CD4-positive, alpha-beta T cell treated with Interferon alpha-2 for 1 hour (primary cell): ENCODE measurements at regions not wholly inside any gene's neighbourhood (a gene's known extent, or its start where the extent isn't known, plus 50 kb on each side); places are given as distances from the start of the nearest gene placed in this dataset.
"Not testable (repeated sequence)": the region's sequence is repeated elsewhere in the genome, so short reads cannot be mapped to it uniquely, and the experiment has no call there.

Experiments used
- DNase-seq, 2 donors: peaks; one replicate each; pipeline ENCODE4 v3.0.0-alpha.2; 2020 to 2022

DNA sequence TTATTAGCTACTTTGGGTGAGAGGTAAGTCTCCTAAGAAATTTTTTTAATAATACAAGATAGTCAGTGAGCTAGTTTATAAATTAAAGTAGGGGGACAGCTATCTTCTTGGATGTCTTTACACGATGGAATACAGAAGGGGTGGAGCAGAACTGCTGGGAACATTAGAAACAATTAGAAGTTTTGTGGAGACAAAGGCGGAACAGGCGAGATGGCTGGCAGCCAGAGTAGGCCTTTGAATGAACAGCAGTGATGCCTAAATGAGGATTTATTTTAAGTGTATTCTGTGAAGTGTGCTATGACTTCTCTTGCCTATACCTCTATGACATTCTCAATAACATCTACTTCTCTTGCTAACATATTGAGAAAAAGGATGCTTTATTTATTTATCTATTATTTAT, 1345.3 kb upstream of the SEL1L start:
- DNase-seq: no peak

DNA sequence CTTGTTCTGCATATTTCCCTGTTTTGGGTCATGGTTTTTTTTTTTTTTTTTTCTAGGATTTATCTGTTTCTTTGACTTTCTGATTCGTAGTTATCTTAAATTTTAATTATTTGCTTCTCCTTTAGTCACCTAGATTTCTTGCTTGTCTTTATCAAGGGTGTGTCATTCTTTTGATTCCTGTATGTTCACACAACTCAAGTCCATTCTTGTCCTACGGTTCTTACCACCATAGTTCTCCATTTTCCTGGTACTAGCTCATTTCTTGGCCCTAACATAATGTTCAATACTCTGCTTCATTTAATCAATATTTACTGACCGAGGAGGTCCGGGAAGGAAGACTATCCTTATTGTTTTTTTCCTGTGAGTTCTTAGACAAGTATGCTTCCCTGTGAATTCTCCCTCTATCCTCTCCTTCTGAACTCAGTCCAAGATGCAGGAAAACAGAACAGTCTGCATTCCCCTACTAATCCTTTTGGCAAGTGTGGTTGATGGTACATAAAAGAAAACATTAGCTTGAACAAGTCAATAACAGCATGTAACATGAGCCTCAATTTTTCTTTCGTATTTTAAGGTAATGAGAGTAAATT, 1346.4 kb upstream of the SEL1L start:
- no peak for DNase-seq

DNA sequence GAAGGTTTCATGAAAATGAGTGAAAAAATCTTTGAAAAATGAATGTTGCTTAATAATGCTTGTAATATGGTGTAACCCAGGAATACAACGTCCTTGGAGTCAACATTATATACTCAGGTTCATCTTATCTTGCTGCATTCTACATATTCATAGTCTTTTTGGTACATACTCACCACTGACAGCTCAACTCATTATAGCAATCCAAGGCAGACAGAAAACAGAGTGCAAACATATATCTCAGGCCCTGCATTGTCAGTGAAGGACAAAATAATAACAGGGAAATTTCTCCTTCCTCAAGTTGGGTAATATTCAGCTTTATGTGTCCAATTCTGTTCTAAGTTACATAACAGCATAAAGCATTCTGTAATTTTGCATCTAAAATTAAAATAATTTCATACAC, 1353.0 kb upstream of the SEL1L start:
- DNase-seq: no peak

DNA sequence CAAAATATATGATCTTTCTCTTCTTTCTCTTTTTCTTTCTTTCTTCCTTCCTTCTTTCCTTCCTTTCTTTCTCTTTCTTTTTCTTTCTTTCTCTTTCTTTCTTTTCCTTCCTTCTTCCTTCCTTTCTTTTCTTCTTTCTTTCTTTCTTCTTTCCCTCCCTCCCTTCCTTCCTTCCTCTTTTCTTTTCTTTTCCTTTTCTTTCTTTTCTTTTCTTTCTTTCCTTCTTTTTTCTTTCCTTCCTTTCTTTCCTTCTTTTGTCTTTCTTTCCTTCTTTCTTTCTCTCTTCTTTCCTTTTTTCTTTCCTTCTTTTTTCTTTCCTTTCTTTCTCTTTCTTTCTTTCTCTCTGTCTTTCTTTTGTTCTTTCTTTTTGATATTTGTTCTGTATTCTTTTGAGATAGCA, 1356.0 kb upstream of the SEL1L start:
- no peak for DNase-seq

DNA sequence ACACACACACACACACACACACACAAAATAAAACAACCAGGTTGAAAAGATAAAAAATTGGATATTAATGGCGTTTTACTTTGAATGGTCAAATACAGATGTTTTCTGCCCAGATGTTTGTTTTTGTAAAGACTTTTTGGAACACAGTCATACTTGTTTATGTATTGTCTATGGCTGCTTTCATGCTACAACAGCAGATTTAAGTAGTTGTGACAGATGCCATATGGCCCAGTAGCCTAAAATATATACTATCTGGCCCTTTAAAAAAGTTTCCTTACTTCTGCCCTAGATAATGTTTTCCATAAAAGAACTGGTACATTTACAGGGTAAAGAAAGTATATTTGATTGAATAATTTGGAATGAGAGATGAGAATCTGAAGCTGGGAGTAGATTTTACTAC, 1362.8 kb upstream of the SEL1L start:
- DNase-seq: no peak

DNA sequence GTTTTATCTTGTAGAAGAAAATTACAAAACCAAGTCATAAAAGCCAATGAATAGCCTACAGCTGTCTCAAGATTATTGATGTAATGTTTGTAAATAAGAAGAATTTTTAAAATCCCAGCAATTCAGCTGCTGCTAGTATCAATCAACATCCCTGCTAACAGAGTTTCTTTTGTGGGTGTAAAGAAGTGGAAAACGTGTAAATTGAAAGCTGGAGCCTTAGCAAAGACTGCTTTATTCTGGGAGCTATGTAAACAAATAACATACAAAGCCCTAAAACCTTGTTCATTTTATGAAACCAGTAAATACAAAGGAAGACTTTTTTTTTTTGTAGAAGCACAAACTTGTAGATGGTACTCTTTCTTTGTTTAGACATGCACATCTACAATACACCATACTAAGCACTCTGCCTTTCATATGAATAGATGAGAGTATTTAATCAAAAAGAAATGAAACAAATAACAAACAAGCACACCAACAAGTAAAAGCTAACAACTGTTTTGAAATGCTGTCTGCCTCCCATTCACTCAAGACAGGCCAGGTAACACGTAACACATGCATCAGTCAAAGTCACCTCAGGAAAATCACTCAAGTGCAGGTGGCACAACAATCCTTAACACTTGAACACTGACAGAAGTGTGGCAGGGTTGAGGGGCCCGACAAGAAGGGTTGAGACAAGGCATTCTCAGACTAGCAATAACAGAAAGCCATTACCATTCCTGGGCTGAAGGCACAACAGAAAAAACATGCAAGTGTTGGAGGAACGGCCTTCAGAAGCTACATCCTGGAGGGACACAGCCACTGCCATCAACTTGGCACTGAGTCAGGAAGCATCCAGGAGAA, 1364.0 kb upstream of the SEL1L start:
- no peak for DNase-seq

DNA sequence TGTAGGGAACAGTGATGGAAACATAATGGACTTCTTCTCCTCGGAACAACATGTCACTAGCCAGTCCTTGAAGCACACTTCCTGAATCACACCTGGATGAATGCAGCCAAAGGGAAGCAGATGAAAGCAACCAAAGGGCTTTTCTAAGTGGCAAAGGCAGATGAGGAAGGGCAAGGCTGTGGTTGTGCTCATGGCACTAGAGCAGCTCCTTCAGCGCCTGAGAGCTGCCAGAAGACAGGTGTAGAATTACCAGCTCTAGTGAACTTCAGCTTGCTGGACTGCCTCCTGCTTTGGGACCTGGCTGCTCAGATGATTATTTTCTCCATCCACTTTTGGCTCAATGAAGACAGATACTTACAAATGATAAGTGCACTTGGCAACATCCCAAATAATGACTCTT, 1372.1 kb upstream of the SEL1L start:
- DNase-seq: no peak

DNA sequence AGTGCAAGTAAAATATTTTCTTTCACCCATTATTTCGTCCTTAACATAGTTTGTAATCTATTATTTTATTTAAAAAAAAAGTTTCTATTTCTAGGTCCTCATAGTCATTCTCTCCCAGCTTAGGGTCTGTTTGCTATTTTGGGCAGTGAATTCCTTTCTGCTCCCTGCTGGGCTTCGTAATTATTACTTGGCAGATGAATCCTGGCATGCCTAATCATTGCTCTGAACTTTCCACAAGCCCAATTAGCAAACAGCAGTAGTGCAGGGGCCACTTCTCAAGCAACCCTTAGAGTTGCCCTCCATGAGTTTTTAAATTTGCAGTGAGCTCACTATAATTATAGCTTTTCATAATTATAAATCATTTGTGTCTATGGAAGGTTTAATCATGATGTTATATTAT, 1378.3 kb upstream of the SEL1L start:
- DNase-seq: no peak

DNA sequence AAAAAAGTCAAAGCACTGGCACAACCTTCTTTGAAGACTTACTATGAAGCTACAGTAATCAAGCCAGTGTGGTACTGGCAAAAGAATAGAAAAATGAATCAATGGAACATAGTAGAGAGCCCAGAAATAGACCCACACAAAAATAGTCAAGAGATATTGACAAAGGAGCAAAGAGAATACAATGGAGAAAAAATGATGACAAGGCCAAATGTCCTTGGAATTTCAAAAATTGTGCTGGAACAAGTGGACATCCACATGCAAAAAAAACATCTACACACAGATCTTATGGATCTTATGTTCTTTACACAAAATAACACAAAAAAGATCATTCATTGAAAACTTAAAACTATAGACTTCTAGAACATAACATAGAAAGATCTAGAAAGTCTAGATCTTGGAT, 1379.7 kb upstream of the SEL1L start:
- no peak for DNase-seq

DNA sequence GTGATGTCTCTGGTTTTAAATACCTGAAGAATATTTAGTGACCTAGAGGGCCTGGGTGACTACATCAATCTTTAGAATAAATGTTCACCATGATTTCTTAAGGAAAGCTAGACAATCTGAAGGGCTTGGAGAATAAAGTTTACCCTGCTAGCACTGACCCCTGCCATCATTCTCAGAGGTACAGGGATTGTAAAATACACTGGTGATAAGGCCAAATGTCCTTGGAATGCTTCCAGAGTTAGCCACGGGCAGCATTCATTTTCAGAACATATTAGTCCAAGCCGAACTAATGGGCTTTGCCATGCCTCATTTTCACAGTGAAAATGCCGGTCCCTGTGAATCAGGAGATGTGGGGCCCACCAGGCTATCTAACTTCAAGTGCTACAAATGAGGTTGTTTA, 1381.7 kb upstream of the SEL1L start:
- DNase-seq: no peak

DNA sequence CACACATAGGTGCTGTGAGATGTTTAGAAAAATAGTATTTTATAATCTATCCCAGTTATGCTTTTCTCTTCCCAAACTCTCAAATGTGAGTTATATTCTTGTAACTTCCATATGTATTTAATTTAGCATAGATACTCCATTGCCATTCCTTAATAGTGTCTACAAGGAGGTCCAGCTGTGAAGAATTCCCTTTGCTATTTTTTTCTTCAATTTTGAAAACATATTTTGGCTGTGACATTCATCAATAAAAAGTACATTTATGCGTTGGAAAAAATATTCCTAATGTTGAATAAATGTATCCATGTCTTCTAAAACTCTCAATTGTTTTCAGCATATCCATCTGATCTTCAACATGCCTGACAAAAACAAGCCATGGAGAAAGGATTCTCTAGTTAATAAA, 1402.0 kb upstream of the SEL1L start:
- no peak for DNase-seq

DNA sequence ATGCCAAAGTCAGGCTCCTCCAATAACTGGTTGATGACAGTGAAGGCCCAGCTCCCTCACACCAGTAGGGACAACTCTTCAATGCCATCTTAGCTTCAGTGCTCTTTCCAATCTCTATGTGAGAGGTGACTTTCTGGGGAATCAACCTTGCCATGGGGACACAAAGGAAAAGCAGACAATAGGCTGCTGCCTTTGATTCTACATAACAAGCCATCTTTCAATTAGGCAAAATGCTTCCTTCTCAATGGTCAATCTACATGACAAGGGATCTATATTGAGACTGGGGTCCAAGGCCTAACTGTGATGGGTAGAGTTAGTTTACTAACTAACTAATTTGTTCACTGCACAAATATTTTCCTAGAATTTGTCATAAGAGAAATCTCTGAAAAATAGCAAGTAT, 1417.5 kb upstream of the SEL1L start:
- DNase-seq: no peak

DNA sequence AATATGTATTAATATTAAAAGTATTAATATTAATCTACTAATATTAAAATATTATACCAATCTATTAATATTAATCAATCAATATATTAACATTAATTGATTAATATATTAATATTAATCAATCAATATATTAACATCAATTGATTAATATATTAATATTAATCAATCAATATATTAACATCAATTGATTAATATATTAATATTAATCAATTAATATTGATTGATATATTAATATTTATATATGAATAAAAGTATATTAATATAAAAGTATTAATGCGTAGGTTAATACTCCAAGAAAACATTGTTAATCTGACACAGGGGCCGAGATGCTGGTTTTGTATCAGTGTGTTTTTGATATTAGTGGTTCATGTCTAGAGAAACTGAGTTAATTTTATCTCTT, 1430.1 kb upstream of the SEL1L start:
- DNase-seq: no peak

DNA sequence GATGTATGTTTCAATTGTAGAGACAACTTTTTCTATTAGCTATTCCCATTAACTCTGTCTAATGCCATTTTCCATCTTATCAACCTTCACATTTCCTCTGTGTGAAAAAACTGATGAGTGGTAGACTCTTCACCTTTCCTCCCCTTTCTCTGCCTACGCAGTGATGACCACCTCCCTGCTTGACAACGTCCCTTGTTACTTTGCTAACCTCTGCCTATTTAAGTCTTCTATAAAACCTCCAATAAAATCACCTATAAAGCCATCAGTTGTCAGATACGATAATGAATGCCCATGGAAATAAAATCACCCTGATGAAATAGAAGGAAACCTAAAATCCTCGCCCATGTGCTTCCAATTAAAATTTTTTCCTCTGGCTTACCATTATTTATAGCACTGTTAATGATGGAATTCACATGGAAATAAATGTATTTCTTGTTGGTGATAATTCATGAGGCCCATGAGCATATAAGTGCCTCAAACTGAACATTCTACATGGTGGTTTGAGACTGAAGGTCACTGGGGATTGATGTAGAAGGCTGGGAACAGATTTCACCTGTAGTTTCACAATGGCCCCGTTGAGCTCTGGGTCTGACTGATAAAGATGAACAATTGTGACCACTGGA, 1454.0 kb upstream of the SEL1L start:
- no peak for DNase-seq

DNA sequence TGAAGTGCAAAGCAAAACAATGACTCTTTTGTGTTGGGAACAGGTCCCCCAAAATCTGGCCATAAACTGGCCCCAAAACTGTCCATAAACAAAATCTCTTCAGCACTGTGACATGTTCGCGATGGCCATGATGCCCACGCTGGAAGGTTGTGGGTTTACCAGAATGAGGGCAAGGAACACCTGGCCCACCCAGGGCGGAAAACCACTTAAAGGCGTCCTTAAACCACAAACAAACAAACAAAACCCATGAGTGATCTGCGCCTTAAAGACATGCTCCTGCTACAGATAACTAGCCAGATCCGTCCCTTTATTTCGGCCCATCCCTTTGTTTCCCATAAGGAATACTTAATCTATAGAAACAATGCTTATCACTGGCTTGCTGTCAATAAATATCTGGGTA, 1460.9 kb upstream of the SEL1L start:
- not testable (repeated sequence) for DNase-seq

DNA sequence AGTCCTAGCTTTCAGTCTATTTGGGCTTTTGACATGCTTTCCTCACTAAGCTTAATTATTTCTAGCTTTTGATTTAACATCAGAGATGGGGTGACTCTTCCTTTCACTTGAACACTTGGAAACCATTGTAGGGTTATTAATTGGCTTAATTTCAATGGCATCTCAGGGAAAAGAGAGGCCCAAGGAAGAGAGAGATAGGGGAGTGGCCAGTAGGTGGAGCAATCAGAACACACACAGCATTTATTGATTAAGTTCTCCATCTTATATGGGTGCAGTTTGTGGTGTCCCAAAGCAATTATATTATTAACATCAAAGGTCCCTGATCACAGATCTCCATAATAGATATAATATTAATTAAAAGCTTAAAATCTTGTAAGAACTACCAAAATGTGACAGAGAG, 1466.1 kb upstream of the SEL1L start:
- no peak for DNase-seq

DNA sequence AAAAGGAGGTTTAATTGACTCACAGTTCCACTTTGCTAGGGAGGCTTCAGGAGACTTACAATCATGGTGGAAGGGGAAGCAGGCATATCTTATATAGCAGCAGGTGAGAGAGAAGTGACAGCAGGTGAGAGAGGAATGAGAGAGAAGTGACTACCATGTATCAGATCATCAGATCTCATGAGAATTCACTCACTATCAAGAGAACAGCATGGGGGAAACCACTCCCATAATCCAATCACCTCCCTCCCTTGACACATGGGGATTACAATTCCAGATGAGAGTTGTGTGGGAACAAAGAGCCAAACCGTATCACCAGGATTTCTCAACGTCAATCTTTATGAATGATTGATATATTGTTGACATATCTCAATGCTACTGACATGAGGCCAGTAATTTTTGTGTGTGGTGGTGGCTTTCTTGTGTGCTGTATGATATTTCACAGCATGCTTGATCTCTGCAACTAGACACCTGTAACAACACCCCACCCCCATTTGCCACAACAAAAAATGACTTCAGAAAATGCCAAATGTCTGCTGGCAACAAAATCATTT, 1470.9 kb upstream of the SEL1L start:
- DNase-seq: no peak

DNA sequence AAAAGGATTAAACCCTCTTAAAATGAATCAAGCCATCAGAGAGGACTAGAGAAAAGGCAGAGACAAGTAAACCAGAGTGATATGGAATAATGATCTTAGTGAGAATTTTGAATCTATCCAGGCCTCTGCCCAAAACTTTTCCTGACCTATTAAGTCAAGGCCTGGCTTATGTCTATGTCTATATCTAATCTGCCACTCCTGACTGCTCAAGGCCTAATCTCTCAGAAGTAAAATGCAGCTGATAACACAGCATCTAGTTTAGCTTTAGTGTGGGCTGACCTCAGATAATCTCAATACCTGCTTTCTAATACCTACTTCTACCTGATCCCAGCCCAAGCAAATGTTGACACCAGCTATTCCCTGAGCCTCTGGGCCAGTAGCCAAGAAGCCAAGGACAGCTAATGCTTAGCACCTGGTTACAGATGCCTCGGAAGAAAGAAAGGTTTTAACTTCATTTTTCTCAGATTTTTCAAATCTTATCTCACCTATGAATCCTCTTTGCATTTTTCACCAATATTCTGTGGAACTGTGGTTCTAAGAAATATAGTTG, 1472.5 kb upstream of the SEL1L start:
- no peak for DNase-seq

DNA sequence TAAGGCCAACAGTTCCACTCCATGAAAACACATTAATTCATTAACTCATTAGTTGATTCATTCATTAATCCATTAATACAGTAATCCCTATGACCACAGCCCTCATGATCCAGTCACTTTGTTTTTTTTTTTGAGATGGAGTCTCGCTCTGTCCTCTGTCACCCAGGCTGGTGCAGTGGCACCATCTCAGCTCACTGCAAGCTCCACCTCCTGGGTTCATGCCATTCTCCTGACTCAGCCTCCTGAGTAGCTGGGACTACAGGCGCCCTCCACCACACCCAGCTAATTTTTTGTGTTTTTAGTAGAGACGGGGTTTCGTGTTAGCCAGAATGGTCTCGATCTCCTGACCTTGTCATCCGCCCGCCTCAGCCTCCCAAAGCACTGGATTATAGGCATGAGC, 1473.4 kb upstream of the SEL1L start:
- DNase-seq: not testable (repeated sequence)

DNA sequence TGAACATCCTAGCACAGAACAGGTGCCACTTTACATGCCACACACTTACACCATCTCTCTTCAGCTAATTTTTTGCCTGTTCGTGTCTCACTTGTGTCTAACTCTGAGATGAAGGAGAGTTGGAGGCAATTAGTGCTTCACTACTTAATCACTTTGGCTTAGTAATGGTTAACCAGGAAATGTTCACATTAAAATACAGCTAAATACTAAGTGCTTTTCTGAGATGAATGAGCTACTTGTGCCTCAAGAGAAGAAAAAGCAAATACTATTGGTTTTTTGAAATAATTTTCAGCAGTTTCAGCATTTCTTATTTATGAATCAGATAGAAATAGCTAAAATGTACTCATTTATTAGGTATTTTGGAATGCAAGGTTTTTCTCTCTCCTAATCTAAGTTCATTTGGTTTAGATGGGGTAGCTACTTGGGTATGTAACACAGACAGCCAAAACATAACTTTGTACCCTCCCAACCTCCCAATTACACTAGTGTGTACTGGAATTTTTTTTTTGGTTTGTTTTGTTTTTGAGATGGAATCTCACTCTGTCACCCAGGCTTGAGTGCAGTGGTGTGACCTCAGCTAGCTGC, 1474.1 kb upstream of the SEL1L start:
- DNase-seq: no peak

DNA sequence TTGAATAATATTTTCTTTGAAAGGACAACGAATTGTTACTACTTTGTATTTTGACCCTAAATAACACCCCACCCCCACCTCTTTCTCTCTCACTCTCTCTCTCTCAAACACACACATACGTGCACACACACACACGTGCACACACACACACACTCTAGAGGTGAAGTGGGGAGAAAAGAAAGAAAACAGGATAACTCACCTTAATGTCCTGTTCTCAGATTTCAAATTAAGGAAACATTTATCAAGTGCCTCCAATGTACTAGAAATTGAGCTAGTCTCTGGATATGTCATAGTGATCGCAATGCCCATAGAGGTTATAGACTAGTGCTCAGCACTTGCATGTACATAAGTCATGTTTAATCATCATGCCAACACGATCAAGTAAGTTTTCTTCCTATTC, 1483.6 kb upstream of the SEL1L start:
- DNase-seq: no peak

DNA sequence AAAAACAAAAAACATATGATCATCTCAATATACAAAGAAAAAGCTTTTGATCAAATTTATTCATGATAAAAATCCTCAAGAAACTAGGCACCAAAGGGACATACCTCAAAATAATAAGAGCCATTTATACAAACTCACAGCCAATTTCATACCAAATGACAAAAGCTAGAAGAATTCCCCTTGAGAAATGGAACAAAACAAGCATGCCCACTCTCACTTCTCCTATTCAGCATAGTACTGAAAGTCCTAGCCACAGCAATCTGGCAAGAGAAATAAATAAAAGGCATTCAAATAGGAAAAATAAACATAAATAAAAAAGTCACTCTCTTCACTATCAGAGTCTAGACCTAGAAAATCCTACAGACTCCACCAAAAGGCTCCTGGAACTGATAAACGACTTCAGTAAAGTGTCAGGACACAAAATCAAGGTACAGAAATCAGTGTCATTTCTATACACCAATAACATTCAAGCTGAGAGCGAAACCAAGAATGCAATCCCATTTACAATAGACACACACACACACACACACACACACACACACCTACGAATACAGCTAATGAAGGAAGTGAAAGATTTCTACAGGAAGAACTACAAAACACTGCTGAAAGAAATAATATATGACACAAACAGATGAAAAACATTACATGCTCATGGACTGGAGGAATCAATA, 1486.2 kb upstream of the SEL1L start:
- DNase-seq: no peak

DNA sequence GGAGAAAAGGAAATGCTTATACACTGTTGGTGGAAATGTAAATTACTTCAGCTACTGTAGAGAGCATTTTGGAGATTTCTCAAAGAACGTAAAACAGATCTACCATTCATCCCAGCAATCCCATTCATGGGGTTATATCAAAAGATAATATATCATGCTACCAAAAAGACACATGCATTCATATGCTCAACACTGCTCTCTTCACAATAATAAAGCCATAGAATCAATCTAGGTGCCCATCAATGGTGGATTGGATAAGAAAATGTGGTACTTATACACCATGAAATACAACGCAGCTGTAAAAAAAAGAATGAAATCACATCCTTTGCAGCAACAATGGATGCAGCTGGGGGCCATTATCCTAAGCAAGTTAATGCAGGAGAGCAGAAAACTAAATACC, 1487.7 kb upstream of the SEL1L start:
- DNase-seq: no peak
